OCI-LY7 (cell line): ENCODE measurements at regions not wholly inside any gene's neighbourhood (a gene's known extent, or its start where the extent isn't known, plus 50 kb on each side); places are given as distances from the start of the nearest gene placed in this dataset.

ENCODE experiments used
- CTCF ChIP-seq: fragments of 200-600 bp; sonication (generic); conservative IDR thresholded peaks from 2 replicates; pipeline ENCODE4 v1.5.1; 2014; ENCODE audit warnings: mild to moderate bottlenecking, antibody characterized with exemption, low read length, moderate library complexity, mixed read lengths
- EZH2phosphoT487 ChIP-seq: fragments of 200-600 bp; sonication (generic); IDR thresholded peaks from 2 replicates; pipeline ENCODE4 v1.6.1; 2018; ENCODE audit warnings: low read depth, borderline replicate concordance, mild to moderate bottlenecking, mixed run types, antibody characterized with exemption, low read length, moderate library complexity, mixed read lengths

GRCh38 chr2:239735131-239735828 lies 289.9 kb downstream of the NDUFA10 start:
- TF ChIP-seq CTCF (no peak), EZH2phosphoT487 (no peak)
